GM06990 (cell line): ENCODE measurements at regions not wholly inside any gene's neighbourhood (a gene's known extent, or its start where the extent isn't known, plus 50 kb on each side); places are given as distances from the start of the nearest gene placed in this dataset.

ENCODE experiments used
- DNase-seq: peaks from one replicate; pipeline ENCODE4 v3.0.0-alpha.2; 2011; ENCODE audit not compliant: insufficient read length; ENCODE audit errors: extremely low read depth
- H3K27me3 ChIP-seq: replicated peaks from 2 replicates; pipeline ENCODE4 v1.6.0; 2011; ENCODE audit warnings: low read length; ENCODE audit not compliant: control insufficient read depth, insufficient read depth
- H3K36me3 ChIP-seq: 2 replicates; pipeline ENCODE4 v1.5.1; 2011; ENCODE audit warnings: low read length; ENCODE audit not compliant: control insufficient read depth, insufficient read depth
- H3K4me3 ChIP-seq: replicated peaks from 2 replicates; pipeline ENCODE4 v1.5.1; 2011; ENCODE audit warnings: low read depth, mild to moderate bottlenecking, control low read depth, low read length
- CTCF ChIP-seq: IDR thresholded peaks from 2 replicates; pipeline ENCODE4 v1.5.1; 2011; ENCODE audit warnings: low read length, control low read depth, mild to moderate bottlenecking, inconsistent platforms; ENCODE audit not compliant: insufficient read depth, poor library complexity, severe bottlenecking

GRCh38 chr7:45469103-45469502 is 105.1 kb upstream of the ADCY1 start:
- Histone ChIP-seq H3K27me3 (no peaks in the 10 kb centered on the region), H3K4me3 (no peak overlapping the region), H3K36me3 (no peaks in the 10 kb centered on the region)
- DNase-seq: no peak
- TF ChIP-seq CTCF: no peak

- TF ChIP-seq CTCF: no peak
- DNase-seq: no peak
- no peaks in the 10 kb centered on the region for H3K27me3 ChIP-seq
Observed at GRCh38 chr7:45470031-45470430, 104.1 kb upstream of the ADCY1 start.

GRCh38 chr7:45479781-45480180 is 94.4 kb upstream of the ADCY1 start:
- Histone ChIP-seq H3K4me3 (no peak overlapping the region), H3K27me3 (no peaks in the 10 kb centered on the region), H3K36me3 (no peaks in the 10 kb centered on the region)
- no peak for TF ChIP-seq CTCF
- no peak for DNase-seq

More at GRCh38 chr7:45470031-45470430, 104.1 kb upstream of the ADCY1 start:
- Histone ChIP-seq H3K4me3 (no peak overlapping the region), H3K36me3 (no peaks in the 10 kb centered on the region)

GRCh38 chr7:45482451-45482850 is 91.7 kb upstream of the ADCY1 start:
- Histone ChIP-seq H3K36me3 (no peaks in the 10 kb centered on the region), H3K27me3 (no peaks in the 10 kb centered on the region), H3K4me3 (no peak overlapping the region)
- no peak for TF ChIP-seq CTCF
- no peak for DNase-seq

- H3K4me3 ChIP-seq: no peak overlapping the region
Observed at GRCh38 chr7:45484094-45484493, 90.1 kb upstream of the ADCY1 start.

More at GRCh38 chr7:45484094-45484493, 90.1 kb upstream of the ADCY1 start:
- no peak for TF ChIP-seq CTCF
- Histone ChIP-seq H3K27me3 (no peaks in the 10 kb centered on the region), H3K36me3 (no peaks in the 10 kb centered on the region)
- no peak for DNase-seq
